Keratinocyte (primary cell): ENCODE measurements at regions not wholly inside any gene's neighbourhood (a gene's known extent, or its start where the extent isn't known, plus 50 kb on each side); places are given as distances from the start of the nearest gene placed in this dataset.

Experiments
- DNase-seq: peaks from one replicate; pipeline ENCODE4 v3.0.0-alpha.2; 2011; ENCODE audit warnings: low read depth, missing footprints, low spot score
- FAIRE-seq: peaks from 2 replicates; lab custom pipeline; 2011; peaks lifted over from hg19 to GRCh38; lab: Jason Lieb, UNC
- H2AFZ ChIP-seq: 2 replicates; pipeline ENCODE4 v1.6.0; 2012; ENCODE audit warnings: low read length, control low read depth, inconsistent platforms; ENCODE audit not compliant: control insufficient read depth
- H3K27ac ChIP-seq: 2 replicates; pipeline ENCODE4 v1.5.1; 2011; ENCODE audit warnings: low read length; ENCODE audit not compliant: control insufficient read depth, insufficient read depth
- H3K27me3 ChIP-seq: 3 replicates; pipeline ENCODE4 v1.6.0; 2011; ENCODE audit warnings: low read length; ENCODE audit not compliant: control insufficient read depth, insufficient read depth; ENCODE audit errors: extremely low read depth
- H3K36me3 ChIP-seq, 2 experiments: 2 replicates in 1 of 2; 3 replicates in 1 of 2; pipeline ENCODE4 v1.5.1; 2011; ENCODE audit warnings: low read length in 2 of 2, mild to moderate bottlenecking in 1 of 2; ENCODE audit not compliant: control insufficient read depth in 2 of 2, insufficient read depth in 2 of 2; ENCODE audit errors: extremely low read depth in 1 of 2
- H3K4me1 ChIP-seq: 3 replicates; pipeline ENCODE4 v1.5.1; 2011; ENCODE audit warnings: low read length; ENCODE audit not compliant: control insufficient read depth, insufficient read depth; ENCODE audit errors: extremely low read depth
- H3K4me2 ChIP-seq: 3 replicates; pipeline ENCODE4 v1.6.0; 2011; ENCODE audit warnings: low read depth, low read length; ENCODE audit not compliant: control insufficient read depth, insufficient read depth; ENCODE audit errors: extremely low read depth
- H3K4me3 ChIP-seq, 3 experiments: fragments of 200-600 bp in 1 of 3; sonication (generic) in 1 of 3; 2 replicates in 2 of 3; 3 replicates in 1 of 3; pipeline ENCODE4 v1.5.1; 2011 to 2016; ENCODE audit warnings: low read length in 3 of 3, mild to moderate bottlenecking in 3 of 3, control low read depth in 2 of 3, inconsistent platforms in 1 of 3, low read depth in 1 of 3, mixed read lengths in 1 of 3, mixed run types in 1 of 3, moderate library complexity in 1 of 3; ENCODE audit not compliant: control insufficient read depth in 2 of 3, insufficient read depth in 2 of 3; ENCODE audit errors: extremely low read depth in 1 of 3
- H3K79me2 ChIP-seq: 2 replicates; pipeline ENCODE4 v1.6.0; 2012; ENCODE audit warnings: low read length; ENCODE audit not compliant: control insufficient read depth, insufficient read depth
- H3K9ac ChIP-seq: 3 replicates; pipeline ENCODE4 v1.6.0; 2011; ENCODE audit warnings: low read length; ENCODE audit not compliant: control insufficient read depth, insufficient read depth; ENCODE audit errors: extremely low read depth
- H3K9me1 ChIP-seq: 3 replicates; pipeline ENCODE4 v1.6.0; 2011; ENCODE audit warnings: low read length; ENCODE audit not compliant: control insufficient read depth, insufficient read depth; ENCODE audit errors: extremely low read depth
- H3K9me3 ChIP-seq: 2 replicates; pipeline ENCODE4 v1.5.1; 2012; ENCODE audit warnings: low read depth, low read length; ENCODE audit not compliant: control insufficient read depth
- H4K20me1 ChIP-seq: 3 replicates; pipeline ENCODE4 v1.6.0; 2011; ENCODE audit warnings: low read length; ENCODE audit not compliant: control insufficient read depth, insufficient read depth; ENCODE audit errors: extremely low read depth
- CTCF ChIP-seq, 3 experiments: IDR thresholded peaks in 1 of 3; conservative IDR thresholded peaks in 1 of 3; optimal IDR thresholded peaks in 1 of 3; 2 replicates in 2 of 3; 3 replicates in 1 of 3; pipeline versions ENCODE3 to v1.5.1; 2011; ENCODE audit warnings: low read length in 3 of 3, mild to moderate bottlenecking in 3 of 3, moderate library complexity in 2 of 3, control low read depth in 1 of 3, inconsistent platforms in 1 of 3; ENCODE audit not compliant: insufficient read depth in 2 of 3; ENCODE audit errors: extremely low read depth in 1 of 3
- EZH2 ChIP-seq: IDR thresholded peaks from one replicate; pipeline ENCODE4 v1.6.1; 2012; ENCODE audit warnings: inconsistent platforms, mild to moderate bottlenecking, low read length, moderate library complexity
- dilution Hi-C: fragments of 300-500 bp; cut with MboI; formaldehyde crosslinking; loops from one replicate; pipeline ENCODE4 v1.7.0; 2020; ENCODE audit warnings: low sequenced_read_pairs; ENCODE audit not compliant: extremely low pct_ligation_motif_present

- H2AFZ ChIP-seq, result no peak overlapping the region
- H3K36me3 ChIP-seq, result no peaks in the 10 kb centered on the region
- no peaks in the 10 kb centered on the region for H4K20me1 ChIP-seq
- H3K9me3 ChIP-seq, result no peaks in the 10 kb centered on the region
- peaks cover 10% of the 10 kb centered on the region for H3K4me1 ChIP-seq
- dilution Hi-C loops, result no loop called here
- H3K4me3 ChIP-seq, result no peak overlapping the region
- H3K4me2 ChIP-seq, result no peak overlapping the region
- no peak for DNase-seq
- TF ChIP-seq EZH2 (no peak), CTCF (optimal IDR thresholded peaks at IDR 0.05 in 1 of 3, IDR thresholded peaks at IDR 0.05 in 1 of 3, conservative IDR thresholded peaks at IDR 0.05 in 1 of 3; ENCODE audit: extremely low read depth in 1 of 3, insufficient read depth in 2 of 3, low read length in 3 of 3) (no peak)
- H3K27ac ChIP-seq, result no peak overlapping the region
- no peaks in the 10 kb centered on the region for H3K27me3 ChIP-seq
- no peaks in the 10 kb centered on the region for H3K79me2 ChIP-seq
- H3K9me1 ChIP-seq, result no peaks in the 10 kb centered on the region
- no peak for FAIRE-seq
- no peak overlapping the region for H3K9ac ChIP-seq
Observed at GRCh38 chr3:177683586-177683985, 486.3 kb upstream of the TBL1XR1 start.

DNA sequence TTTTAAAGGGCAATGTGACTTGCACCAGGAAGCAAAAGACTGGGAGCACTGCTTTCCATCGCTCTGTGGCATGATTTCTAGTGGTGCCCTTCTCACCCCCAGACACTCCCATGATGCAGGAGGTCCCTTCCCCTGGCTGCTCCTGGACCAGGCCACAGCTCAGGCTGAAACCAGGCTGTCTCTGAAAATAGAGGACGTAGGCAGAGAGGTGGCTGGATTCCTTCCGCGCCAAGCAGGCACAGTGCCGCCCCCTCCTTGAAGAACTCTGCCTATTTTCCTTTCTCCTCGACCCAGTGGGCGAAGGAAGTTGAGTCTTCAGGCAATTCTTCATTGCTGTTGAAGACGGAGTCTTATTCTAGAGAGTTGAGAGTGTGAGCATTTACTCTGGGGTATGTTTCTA lies 489.4 kb upstream of the TBL1XR1 start:
- DNase-seq (no peak), FAIRE-seq (no peak)
- H3K9me1 ChIP-seq, result no peaks in the 10 kb centered on the region
- H3K9ac ChIP-seq, result no peak overlapping the region
- no peaks in the 10 kb centered on the region for H3K4me1 ChIP-seq
- H2AFZ ChIP-seq, result no peak overlapping the region
- H3K27me3 ChIP-seq, result no peaks in the 10 kb centered on the region
- H3K79me2 ChIP-seq, result no peaks in the 10 kb centered on the region
- no peak for TF ChIP-seq CTCF (optimal IDR thresholded peaks at IDR 0.05 in 1 of 3, IDR thresholded peaks at IDR 0.05 in 1 of 3, conservative IDR thresholded peaks at IDR 0.05 in 1 of 3; ENCODE audit: extremely low read depth in 1 of 3, insufficient read depth in 2 of 3, low read length in 3 of 3)
- no peak for TF ChIP-seq EZH2
- no peak overlapping the region for H3K4me3 ChIP-seq
- H3K27ac ChIP-seq, result no peak overlapping the region
- no peak overlapping the region for H3K4me2 ChIP-seq
- no peaks in the 10 kb centered on the region for H3K36me3 ChIP-seq
- dilution Hi-C loops, result no loop called here
- H3K9me3 ChIP-seq, result no peaks in the 10 kb centered on the region
- H4K20me1 ChIP-seq, result no peaks in the 10 kb centered on the region
